ENCODE measurements at regions not wholly inside any gene's neighbourhood (a gene's known extent, or its start where the extent isn't known, plus 50 kb on each side); places are given as distances from the start of the nearest gene placed in this dataset.

- Mint-ChIP-seq H3K9me3 (no peaks in the 10 kb centered on the region), H3K27me3 (ENCODE audit: low read depth, poor library complexity) (peaks cover 10% of the 10 kb centered on the region), H3K4me1 (peaks cover 27% of the 10 kb centered on the region), H3K27ac (no peak overlapping the region), H3K4me3 (no peak overlapping the region), H3K36me3 (ENCODE audit: low read depth) (no peaks in the 10 kb centered on the region)
- TF ChIP-seq CTCF (IDR thresholded peaks at IDR 0.05): no peak
- no peak for DNase-seq
Measured at GRCh38 chr2:19797871-19798270, 103.9 kb downstream of the TTC32 start.

- no peak for TF ChIP-seq CTCF (IDR thresholded peaks at IDR 0.05)
- no peaks in the 10 kb centered on the region for H3K9me3 Mint-ChIP-seq
- no peak for DNase-seq
- H3K36me3 Mint-ChIP-seq (ENCODE audit: low read depth): no peaks in the 10 kb centered on the region
- no peak overlapping the region for H3K4me3 Mint-ChIP-seq
- no peak overlapping the region for H3K27ac Mint-ChIP-seq
- H3K27me3 Mint-ChIP-seq (ENCODE audit: low read depth, poor library complexity): peaks cover 9% of the 10 kb centered on the region
- peaks cover 23% of the 10 kb centered on the region for H3K4me1 Mint-ChIP-seq
Measured at GRCh38 chr2:19797243-19797810, 104.5 kb downstream of the TTC32 start.

GRCh38 chr2:19796035-19796695, 105.6 kb downstream of the TTC32 start:
- Mint-ChIP-seq H3K27ac (no peak overlapping the region), H3K4me1 (peaks cover 12% of the 10 kb centered on the region), H3K9me3 (no peaks in the 10 kb centered on the region), H3K36me3 (ENCODE audit: low read depth) (no peaks in the 10 kb centered on the region), H3K27me3 (ENCODE audit: low read depth, poor library complexity) (peaks cover 6% of the 10 kb centered on the region), H3K4me3 (no peak overlapping the region)
- DNase-seq: no peak
- no peak for TF ChIP-seq CTCF (IDR thresholded peaks at IDR 0.05)

- Mint-ChIP-seq H3K4me1 (no peaks in the 10 kb centered on the region), H3K27ac (no peak overlapping the region), H3K9me3 (no peaks in the 10 kb centered on the region), H3K4me3 (no peak overlapping the region), H3K36me3 (ENCODE audit: low read depth) (no peaks in the 10 kb centered on the region), H3K27me3 (ENCODE audit: low read depth, poor library complexity) (no peaks in the 10 kb centered on the region)
- TF ChIP-seq CTCF (IDR thresholded peaks at IDR 0.05): no peak
- DNase-seq: no peak
Measured at GRCh38 chr2:19793132-19793750, 108.5 kb downstream of the TTC32 start.

- Mint-ChIP-seq H3K27me3 (ENCODE audit: low read depth, poor library complexity) (peaks cover 9% of the 10 kb centered on the region), H3K27ac (no peak overlapping the region), H3K4me3 (no peak overlapping the region), H3K9me3 (no peaks in the 10 kb centered on the region), H3K4me1 (peaks cover 24% of the 10 kb centered on the region), H3K36me3 (ENCODE audit: low read depth) (no peaks in the 10 kb centered on the region)
- DNase-seq: no peak
- no peak for TF ChIP-seq CTCF (IDR thresholded peaks at IDR 0.05)
Measured at GRCh38 chr2:19790291-19790690, 111.5 kb downstream of the TTC32 start.
